Mesenchymal stem cell (in vitro differentiated cells and primary cell): ENCODE measurements at regions not wholly inside any gene's neighbourhood (a gene's known extent, or its start where the extent isn't known, plus 50 kb on each side); places are given as distances from the start of the nearest gene placed in this dataset.
"Not testable (repeated sequence)": the region's sequence is repeated elsewhere in the genome, so short reads cannot be mapped to it uniquely, and the experiment has no call there.

Experiments used
- DNase-seq: peaks from one replicate; pipeline ENCODE4 v3.0.0-alpha.2; 2013
- H2AFZ ChIP-seq: one replicate; pipeline ENCODE4 v1.6.1; 2013; ENCODE audit warnings: low read depth, mild to moderate bottlenecking, control low read depth, inconsistent platforms, low read length, moderate library complexity
- H2AK5ac ChIP-seq: 2 replicates; pipeline ENCODE4 v1.6.1; 2013; ENCODE audit warnings: low read length, moderate library complexity, mild to moderate bottlenecking, inconsistent platforms; ENCODE audit not compliant: severe bottlenecking
- H2BK120ac ChIP-seq: one replicate; pipeline ENCODE4 v1.6.1; 2013; ENCODE audit warnings: low read depth, mild to moderate bottlenecking, inconsistent platforms, low read length, moderate library complexity
- H2BK12ac ChIP-seq, 2 experiments: one replicate each; pipeline ENCODE4 v1.6.1; 2013; ENCODE audit warnings: inconsistent platforms in 2 of 2, low read length in 2 of 2, mild to moderate bottlenecking in 2 of 2, moderate library complexity in 2 of 2, control low read depth in 1 of 2
- H2BK15ac ChIP-seq: one replicate; pipeline ENCODE4 v1.6.1; 2013; ENCODE audit warnings: mild to moderate bottlenecking, low read depth, inconsistent platforms; ENCODE audit not compliant: poor library complexity, severe bottlenecking
- H2BK5ac ChIP-seq: 2 replicates; pipeline ENCODE4 v1.6.1; 2013; ENCODE audit warnings: low read depth, mild to moderate bottlenecking, low read length, control low read depth, inconsistent platforms; ENCODE audit not compliant: poor library complexity, severe bottlenecking
- H3K14ac ChIP-seq, 2 experiments: one replicate each; pipeline ENCODE4 v1.6.1; 2013; ENCODE audit warnings: inconsistent platforms in 2 of 2, low read length in 2 of 2, control low read depth in 1 of 2, mild to moderate bottlenecking in 1 of 2, moderate library complexity in 1 of 2
- H3K18ac ChIP-seq, 2 experiments: one replicate each; pipeline ENCODE4 v1.6.1; 2013; ENCODE audit warnings: inconsistent platforms in 2 of 2, low read length in 2 of 2, control low read depth in 1 of 2, low read depth in 1 of 2, mild to moderate bottlenecking in 1 of 2
- H3K23ac ChIP-seq, 2 experiments: one replicate each; pipeline ENCODE4 v1.6.1; 2013; ENCODE audit warnings: inconsistent platforms in 2 of 2, low read length in 2 of 2, mild to moderate bottlenecking in 2 of 2, moderate library complexity in 2 of 2, control low read depth in 1 of 2
- H3K27ac ChIP-seq: 2 replicates; pipeline ENCODE4 v1.5.1; 2013; ENCODE audit warnings: mild to moderate bottlenecking, moderate library complexity, low read length, control low read depth, inconsistent platforms; ENCODE audit not compliant: poor library complexity, severe bottlenecking
- H3K27me3 ChIP-seq, 2 experiments: 2 replicates each; pipeline versions ENCODE4 v1.6.1 to v1.7.0; 2013; ENCODE audit warnings: low read length in 2 of 2, mild to moderate bottlenecking in 2 of 2, moderate library complexity in 2 of 2, control low read depth in 1 of 2, inconsistent platforms in 1 of 2; ENCODE audit not compliant: control insufficient read depth in 1 of 2, insufficient read depth in 1 of 2
- H3K36me3 ChIP-seq, 2 experiments: 2 replicates each; pipeline versions ENCODE4 v1.6.1 to v1.7.0; 2013; ENCODE audit warnings: low read length in 2 of 2, control low read depth in 1 of 2, inconsistent platforms in 1 of 2, low read depth in 1 of 2, mild to moderate bottlenecking in 1 of 2; ENCODE audit not compliant: insufficient read depth in 2 of 2, control insufficient read depth in 1 of 2
- H3K4ac ChIP-seq, 2 experiments: one replicate each; pipeline ENCODE4 v1.6.1; 2013; ENCODE audit warnings: inconsistent platforms in 2 of 2, low read length in 2 of 2, mild to moderate bottlenecking in 2 of 2, moderate library complexity in 2 of 2, control low read depth in 1 of 2, low read depth in 1 of 2
- H3K4me1 ChIP-seq: 2 replicates; pipeline ENCODE4 v1.6.1; 2013; ENCODE audit warnings: low read depth, low read length, control low read depth; ENCODE audit not compliant: control insufficient read depth, insufficient read depth
- H3K4me2 ChIP-seq: 2 replicates; pipeline ENCODE4 v1.6.1; 2013; ENCODE audit warnings: low read length, mild to moderate bottlenecking, inconsistent platforms; ENCODE audit not compliant: poor library complexity, severe bottlenecking
- H3K4me3 ChIP-seq, 2 experiments: 2 replicates each; pipeline versions ENCODE4 v1.5.1 to v1.7.0; 2013; ENCODE audit warnings: low read length in 2 of 2, mild to moderate bottlenecking in 2 of 2, control low read depth in 1 of 2, low read depth in 1 of 2; ENCODE audit not compliant: insufficient read depth in 1 of 2
- H3K79me1 ChIP-seq: replicated peaks from 2 replicates; pipeline ENCODE4 v1.6.1; 2013; ENCODE audit warnings: mild to moderate bottlenecking, control low read depth, low read length, inconsistent platforms; ENCODE audit not compliant: poor library complexity, severe bottlenecking
- H3K9ac ChIP-seq: 2 replicates; pipeline ENCODE4 v1.7.0; 2013; ENCODE audit warnings: mild to moderate bottlenecking, low read length, moderate library complexity
- H3K9me3 ChIP-seq: 2 replicates; pipeline ENCODE4 v1.7.0; 2013; ENCODE audit warnings: mild to moderate bottlenecking, low read length; ENCODE audit not compliant: control insufficient read depth
- H4K8ac ChIP-seq: one replicate; pipeline ENCODE4 v1.6.1; 2013; ENCODE audit warnings: inconsistent platforms, mild to moderate bottlenecking, low read length, moderate library complexity
- H4K91ac ChIP-seq: one replicate; pipeline ENCODE4 v1.6.1; 2013; ENCODE audit warnings: mild to moderate bottlenecking, low read length, inconsistent platforms
- WGBS: methylation state at CpG from one replicate; pipeline ENCODE4 v1.1.7; 2013; ENCODE audit warnings: mixed read lengths; 5-methylcytosine and 5-hydroxymethylcytosine counted together

GRCh38 chr6:17219098-17219497 is 62.1 kb upstream of the RBM24 start:
- no peaks in the 10 kb centered on the region for H3K9me3 ChIP-seq
- H4K8ac ChIP-seq = no peak overlapping the region
- WGBS = 81% methylated on average over 5 of the region's 5 CpGs
- H3K36me3 ChIP-seq = no peaks in the 10 kb centered on the region
- no peak overlapping the region for H3K14ac ChIP-seq
- no peak overlapping the region for H3K27ac ChIP-seq
- H4K91ac ChIP-seq = no peak overlapping the region
- H3K79me1 ChIP-seq = no peaks in the 10 kb centered on the region
- DNase-seq = no peak
- H3K27me3 ChIP-seq = no peaks in the 10 kb centered on the region
- H3K18ac ChIP-seq = no peak overlapping the region
- H3K4me3 ChIP-seq = no peak overlapping the region
- no peak overlapping the region for H3K4ac ChIP-seq
- H2AK5ac ChIP-seq = no peak overlapping the region
- no peaks in the 10 kb centered on the region for H3K4me1 ChIP-seq
- no peak overlapping the region for H2BK12ac ChIP-seq
- H3K4me2 ChIP-seq = no peak overlapping the region
- H2BK5ac ChIP-seq = no peak overlapping the region
- no peak overlapping the region for H2BK120ac ChIP-seq
- H2BK15ac ChIP-seq = no peak overlapping the region
- no peak overlapping the region for H2AFZ ChIP-seq
- no peak overlapping the region for H3K23ac ChIP-seq
- no peak overlapping the region for H3K9ac ChIP-seq

- Histone ChIP-seq H2BK5ac (no peak overlapping the region), H3K27me3 (no peaks in the 10 kb centered on the region), H3K14ac (no peak overlapping the region), H2AFZ (no peak overlapping the region), H2BK12ac (no peak overlapping the region), H3K4me1 (no peaks in the 10 kb centered on the region), H4K91ac (no peak overlapping the region), H3K9ac (peak overlapping the region; percentile 19), H2BK15ac (no peak overlapping the region), H2AK5ac (no peak overlapping the region), H3K18ac (no peak overlapping the region), H3K23ac (no peak overlapping the region), H3K9me3 (no peaks in the 10 kb centered on the region), H3K36me3 (no peaks in the 10 kb centered on the region), H3K4ac (no peak overlapping the region), H3K27ac (no peak overlapping the region), H2BK120ac (no peak overlapping the region), H3K4me3 (peak overlapping the region in 1 of 2 experiments; percentile 11), H3K4me2 (no peak overlapping the region), H4K8ac (no peak overlapping the region), H3K79me1 (no peaks in the 10 kb centered on the region)
- whole genome bisulfite sequencing = 64% methylated on average over 10 of the region's 12 CpGs
- DNase-seq = no peak
Observed at GRCh38 chr6:17220040-17220910, 60.9 kb upstream of the RBM24 start.

GRCh38 chr6:17224056-17224455 is 57.1 kb upstream of the RBM24 start:
- H3K9me3 ChIP-seq = no peaks in the 10 kb centered on the region
- no peak overlapping the region for H2AFZ ChIP-seq
- H3K23ac ChIP-seq = no peak overlapping the region
- no peak overlapping the region for H3K4me2 ChIP-seq
- no peaks in the 10 kb centered on the region for H3K79me1 ChIP-seq
- no peak overlapping the region for H3K18ac ChIP-seq
- no peak overlapping the region for H3K14ac ChIP-seq
- H2AK5ac ChIP-seq = no peak overlapping the region
- no peak overlapping the region for H4K8ac ChIP-seq
- no peaks in the 10 kb centered on the region for H3K36me3 ChIP-seq
- H2BK120ac ChIP-seq = no peak overlapping the region
- no peak overlapping the region for H2BK15ac ChIP-seq
- WGBS = 94% methylated on average over 3 of the region's 3 CpGs
- H2BK5ac ChIP-seq = peak overlapping the region; percentile 51
- no peak overlapping the region for H3K9ac ChIP-seq
- no peak overlapping the region for H2BK12ac ChIP-seq
- no peaks in the 10 kb centered on the region for H3K27me3 ChIP-seq
- no peaks in the 10 kb centered on the region for H3K4me1 ChIP-seq
- H3K4me3 ChIP-seq = no peak overlapping the region
- H3K27ac ChIP-seq = no peak overlapping the region
- H4K91ac ChIP-seq = no peak overlapping the region
- DNase-seq = peak; percentile 19
- no peak overlapping the region for H3K4ac ChIP-seq

GRCh38 chr6:17224501-17224900 is 56.7 kb upstream of the RBM24 start:
- H3K14ac ChIP-seq, H2AK5ac ChIP-seq, H2BK120ac ChIP-seq, H3K18ac ChIP-seq, H3K4me3 ChIP-seq, H3K4me2 ChIP-seq, H3K9me3 ChIP-seq, DNase-seq, H3K9ac ChIP-seq, H2BK15ac ChIP-seq, H3K27ac ChIP-seq, H4K8ac ChIP-seq, H3K4ac ChIP-seq, H3K4me1 ChIP-seq, H3K36me3 ChIP-seq, H2BK12ac ChIP-seq, H2AFZ ChIP-seq, H4K91ac ChIP-seq, H2BK5ac ChIP-seq, H3K27me3 ChIP-seq, H3K79me1 ChIP-seq, H3K23ac ChIP-seq: not testable (repeated sequence)
- WGBS = 87% methylated on average over 4 of the region's 5 CpGs
